IPS-NIHi7 (cell line): ENCODE measurements at regions not wholly inside any gene's neighbourhood (a gene's known extent, or its start where the extent isn't known, plus 50 kb on each side); places are given as distances from the start of the nearest gene placed in this dataset.
"Not testable (repeated sequence)": the region's sequence is repeated elsewhere in the genome, so short reads cannot be mapped to it uniquely, and the experiment has no call there.

Experiments
- DNase-seq: peaks from one replicate; pipeline ENCODE4 v3.0.0; 2012; ENCODE audit warnings: mixed read lengths; ENCODE audit errors: extremely low spot score

DNA sequence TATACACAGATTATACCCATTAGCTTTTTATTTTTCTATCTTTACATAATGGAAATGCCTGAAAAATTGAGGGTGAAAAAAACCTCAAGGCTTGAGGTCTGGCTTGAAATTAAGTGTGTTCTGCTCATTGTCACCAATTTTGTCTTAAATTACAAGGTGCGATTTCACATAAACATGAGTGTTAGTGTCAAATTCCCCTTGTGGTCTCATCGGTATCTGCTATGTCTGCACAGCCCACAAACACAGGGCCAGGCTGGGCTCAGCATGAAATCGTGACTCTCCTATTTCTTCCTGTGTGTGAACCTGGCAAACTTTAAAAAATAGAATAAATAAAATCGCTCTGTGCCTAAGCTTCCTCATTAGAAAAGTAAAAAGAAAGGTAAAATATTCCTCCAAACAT is 109.1 kb downstream of the CRLF2 start:
- no peak for DNase-seq

DNA sequence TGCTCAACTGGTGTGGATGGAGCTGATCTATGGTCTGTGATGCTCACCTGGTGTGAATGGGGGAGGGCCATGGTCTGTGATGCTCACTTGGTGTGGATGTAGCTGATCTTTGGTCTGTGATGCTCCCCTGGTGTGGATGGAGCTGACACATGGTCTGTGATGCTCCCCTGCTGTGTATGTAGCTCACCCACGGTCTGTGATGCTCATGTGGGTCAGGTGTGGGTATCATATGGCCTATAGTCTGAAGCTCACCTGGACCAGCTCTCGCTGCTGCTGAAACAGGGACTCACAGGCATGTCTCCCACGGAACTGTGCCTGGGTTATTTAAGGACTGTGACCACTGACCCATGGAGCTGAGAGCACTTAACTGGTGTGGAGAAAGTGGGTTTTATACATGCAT is 109.7 kb downstream of the CRLF2 start:
- DNase-seq: no peak

DNA sequence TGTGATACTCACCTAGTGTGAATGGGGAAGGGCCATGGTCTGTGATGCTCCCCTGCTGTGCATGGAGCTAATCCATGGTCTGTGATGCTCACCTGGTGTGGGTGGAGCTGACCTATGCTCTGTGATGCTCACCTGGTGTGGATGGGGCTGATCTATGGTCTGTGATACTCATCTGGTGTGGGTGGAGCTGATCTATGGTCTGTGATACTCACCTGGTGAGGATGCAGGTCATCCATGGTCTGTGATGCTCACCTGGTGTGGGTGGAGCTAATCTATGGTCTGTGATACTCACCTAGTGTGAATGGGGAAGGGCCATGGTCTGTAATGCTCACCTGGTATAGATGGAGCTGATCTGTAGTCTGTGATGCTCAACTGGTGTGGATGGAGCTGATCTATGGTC is 110.2 kb downstream of the CRLF2 start:
- not testable (repeated sequence) for DNase-seq

DNA sequence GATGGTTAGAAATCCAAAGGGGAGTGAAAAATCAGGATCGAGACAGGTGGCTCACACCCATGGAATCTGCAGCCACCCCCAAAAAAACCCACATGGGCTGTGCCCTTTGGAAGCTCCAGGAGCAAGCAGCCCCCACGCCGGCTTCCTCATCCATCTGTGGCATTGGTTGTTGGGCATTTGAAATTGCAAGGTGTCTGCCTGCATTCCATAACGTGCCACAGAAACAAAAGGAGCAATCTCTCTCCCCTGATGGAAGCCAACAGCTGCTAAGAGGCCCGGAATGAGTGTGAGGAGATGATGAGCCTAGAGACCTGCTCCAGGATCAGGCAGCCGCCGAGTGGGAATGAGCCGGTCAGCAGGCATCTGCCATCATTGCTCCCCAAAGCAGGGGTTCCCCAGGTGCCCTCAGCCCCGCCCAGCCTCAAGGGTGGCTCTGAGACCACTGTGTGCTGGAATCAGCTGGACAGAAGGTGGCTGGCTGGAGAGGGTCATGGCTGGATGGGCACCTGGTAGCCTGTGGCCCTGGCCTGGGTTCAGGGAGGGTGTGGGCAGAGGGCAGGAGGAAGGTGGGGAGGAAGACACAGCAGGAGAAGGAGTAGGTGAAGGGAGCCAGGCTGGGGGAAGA is 113.2 kb downstream of the CRLF2 start:
- DNase-seq: no peak

DNA sequence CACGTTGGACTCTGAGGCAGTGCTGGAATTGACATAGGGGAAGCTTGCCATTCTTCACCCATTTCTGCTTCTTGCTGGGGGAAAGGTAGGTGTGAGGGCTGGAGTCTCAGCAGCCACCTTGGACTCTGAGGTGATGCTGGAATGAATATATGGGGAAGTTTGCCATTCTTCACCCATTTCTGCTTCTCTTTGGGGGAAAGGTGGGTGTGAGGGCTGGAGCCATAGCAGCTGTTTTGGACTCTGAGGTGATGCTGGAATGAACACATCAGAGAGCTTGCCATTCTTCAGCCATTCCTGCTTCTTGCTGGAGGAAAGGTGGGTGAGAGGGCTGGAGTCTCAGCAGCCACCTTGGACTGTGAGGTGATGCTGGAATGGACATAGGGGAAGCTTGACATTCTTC is 115.1 kb downstream of the CRLF2 start:
- no peak for DNase-seq

DNA sequence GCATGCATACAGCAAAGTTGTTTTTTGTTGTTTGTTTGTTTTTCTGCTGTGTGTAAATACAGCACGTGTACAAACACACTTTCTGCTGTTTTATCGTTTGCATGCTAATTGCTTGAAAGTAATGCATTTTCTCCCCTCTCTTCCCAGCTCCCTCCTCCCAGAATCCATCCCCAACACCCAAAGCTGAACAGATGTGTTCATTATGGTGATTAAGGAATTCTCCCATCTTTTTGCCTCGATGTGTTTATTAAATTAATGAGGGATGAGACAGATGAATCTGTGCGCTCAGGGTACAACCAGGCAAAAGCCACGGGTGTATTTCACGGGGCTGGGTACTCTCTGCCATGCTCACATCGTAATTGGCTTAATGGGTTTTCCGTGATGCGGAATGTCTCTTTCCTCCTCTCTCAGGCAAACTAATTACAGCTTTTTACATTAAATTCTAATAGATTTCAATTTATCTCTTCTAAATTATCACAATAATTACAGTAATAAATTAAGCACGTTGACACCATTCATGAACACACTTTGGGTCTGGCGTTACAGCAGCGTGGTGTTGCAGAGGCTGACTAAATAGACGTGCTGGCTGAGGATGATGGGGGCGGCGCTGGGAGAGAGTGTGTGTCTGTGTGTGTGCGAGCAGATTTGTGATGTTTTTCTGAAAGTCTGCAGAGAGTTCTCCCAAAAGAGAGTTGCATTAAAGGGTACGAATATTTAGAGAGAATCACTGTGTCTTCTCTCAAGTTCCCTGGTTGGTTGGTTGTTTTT is 117.7 kb downstream of the CRLF2 start:
- no peak for DNase-seq

DNA sequence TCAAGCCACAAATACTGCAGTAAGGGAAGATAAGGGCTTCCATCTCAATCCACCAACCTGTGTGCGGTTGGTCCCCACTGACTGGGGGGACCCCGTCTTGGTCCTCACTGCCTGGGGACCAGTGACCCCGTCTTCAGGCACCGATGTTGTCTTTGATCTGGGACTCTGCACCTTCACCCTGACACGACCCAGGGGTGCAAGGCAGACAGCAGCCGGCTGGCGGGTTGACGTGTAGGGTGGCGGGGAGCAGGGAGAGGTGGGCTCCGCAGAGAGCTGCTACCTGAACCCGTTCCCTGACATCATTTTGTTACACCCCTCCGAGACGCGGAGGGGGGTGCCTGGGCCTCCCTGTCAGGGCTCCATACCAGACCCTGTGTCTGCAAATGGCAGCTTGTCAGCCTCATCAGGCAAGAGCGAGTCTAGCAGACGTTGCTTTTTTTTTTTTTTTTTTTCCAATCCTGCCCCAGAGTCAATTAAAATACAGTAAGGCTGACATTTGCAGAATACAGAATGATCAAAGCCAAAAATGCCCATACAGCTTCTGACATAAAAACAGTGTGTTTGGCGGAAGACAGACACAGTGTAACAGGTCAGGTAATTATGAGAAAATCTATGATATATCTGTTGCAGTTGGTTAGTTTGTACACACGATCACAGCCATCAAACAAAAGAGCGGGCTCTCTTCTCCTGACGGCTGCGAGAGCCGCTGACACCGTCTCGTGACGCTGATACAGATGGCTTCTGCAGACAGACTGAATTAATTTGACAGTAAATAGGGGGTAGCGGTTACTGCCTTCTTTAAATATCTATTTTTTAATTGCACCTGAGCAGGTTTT is 118.6 kb downstream of the CRLF2 start:
- DNase-seq: no peak

DNA sequence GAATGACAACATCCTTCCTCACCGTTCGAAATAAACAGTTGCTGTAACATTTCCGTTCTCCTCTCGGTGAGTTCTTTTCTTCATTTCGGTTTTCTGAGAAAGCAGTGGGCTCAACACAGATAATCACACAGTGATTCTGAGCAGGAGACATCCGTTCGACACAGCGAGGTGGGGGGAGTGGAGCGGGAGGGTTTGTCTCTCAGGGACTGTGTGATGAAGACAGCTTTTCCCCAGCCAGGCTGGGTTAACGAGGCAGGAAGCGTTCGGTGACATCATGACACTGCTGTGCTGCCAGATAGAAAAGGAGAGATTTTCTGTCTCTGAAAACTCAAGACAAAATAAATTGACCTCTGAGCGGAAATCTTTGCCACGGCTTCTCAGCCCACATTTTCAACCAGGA is 119.3 kb downstream of the CRLF2 start:
- no peak for DNase-seq

DNA sequence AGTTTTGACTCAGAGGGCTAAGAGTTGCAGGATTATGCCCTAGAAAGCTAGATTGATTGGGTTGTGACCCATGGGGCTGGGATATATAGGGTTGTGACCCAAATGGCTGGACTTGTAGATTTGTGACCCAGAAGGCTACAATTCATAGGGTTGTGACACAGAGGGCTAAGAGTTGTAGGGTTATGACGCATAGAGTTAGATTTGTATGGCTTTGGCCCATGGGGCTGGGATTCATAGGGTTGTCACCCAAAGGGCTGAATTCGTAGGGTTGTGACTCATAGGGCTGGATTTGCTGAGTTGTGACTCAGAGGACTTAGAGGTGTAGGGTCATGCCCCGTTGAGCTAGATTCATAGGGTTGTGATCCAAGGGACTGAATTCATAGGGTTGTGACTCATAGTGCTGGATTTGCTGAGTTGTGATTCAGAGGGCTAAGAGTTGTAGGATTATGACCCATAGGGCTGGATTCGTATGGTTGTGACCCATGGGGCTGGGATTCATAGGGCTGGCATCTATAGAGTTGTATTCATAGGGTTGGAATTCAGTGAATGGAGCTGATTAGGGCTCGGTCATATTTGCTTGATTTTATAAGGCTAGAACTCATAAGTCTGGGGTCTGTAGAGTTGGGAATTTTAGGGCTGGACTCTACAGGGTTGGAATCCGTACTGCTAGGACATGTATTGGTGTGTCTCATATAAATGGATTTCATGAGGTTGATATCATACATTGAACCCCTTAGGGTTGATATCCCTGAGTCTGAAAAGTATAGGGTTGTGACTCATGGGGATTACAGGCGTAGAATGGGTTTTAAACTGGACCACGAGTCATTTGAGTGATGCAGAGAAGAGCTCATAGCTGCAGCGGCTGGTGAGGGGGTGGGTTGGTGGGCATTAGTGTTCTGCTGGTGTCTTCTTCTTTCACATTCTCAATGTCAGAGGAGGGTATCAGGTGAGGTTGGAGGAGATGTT is 125.7 kb downstream of the CRLF2 start:
- DNase-seq: no peak

DNA sequence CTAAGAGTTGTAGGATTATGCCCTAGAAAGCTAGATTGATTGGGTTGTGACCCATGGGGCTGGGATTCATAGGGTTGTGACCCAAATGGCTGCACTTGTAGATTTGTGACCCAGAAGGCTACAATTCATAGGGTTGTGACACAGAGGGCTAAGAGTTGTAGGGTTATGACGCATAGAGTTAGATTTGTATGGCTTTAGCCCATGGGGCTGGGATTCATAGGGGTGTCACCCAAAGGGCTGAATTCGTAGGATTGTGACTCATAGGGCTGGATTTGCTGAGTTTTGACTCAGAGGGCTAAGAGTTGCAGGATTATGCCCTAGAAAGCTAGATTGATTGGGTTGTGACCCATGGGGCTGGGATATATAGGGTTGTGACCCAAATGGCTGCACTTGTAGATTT is 126.6 kb downstream of the CRLF2 start:
- not testable (repeated sequence) for DNase-seq

DNA sequence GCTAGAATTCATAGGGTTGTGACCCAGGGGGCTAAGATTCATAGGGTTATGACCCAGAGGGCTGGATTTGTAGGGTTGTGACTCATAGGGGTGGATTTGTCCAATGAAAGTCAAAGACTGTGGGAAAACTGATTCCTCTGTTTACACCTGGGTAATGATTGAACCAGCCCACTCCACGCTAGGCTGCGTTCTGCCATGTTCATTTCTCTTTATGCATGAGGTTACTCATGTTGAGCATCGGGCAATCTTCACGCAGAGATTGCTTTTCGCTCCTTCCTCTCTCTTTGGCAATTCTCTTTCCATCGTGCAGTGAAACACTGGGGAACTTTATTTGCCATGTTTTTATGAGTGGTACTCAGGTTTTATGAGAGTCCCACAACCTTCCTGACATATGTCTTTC is 127.8 kb downstream of the CRLF2 start:
- DNase-seq: no peak

DNA sequence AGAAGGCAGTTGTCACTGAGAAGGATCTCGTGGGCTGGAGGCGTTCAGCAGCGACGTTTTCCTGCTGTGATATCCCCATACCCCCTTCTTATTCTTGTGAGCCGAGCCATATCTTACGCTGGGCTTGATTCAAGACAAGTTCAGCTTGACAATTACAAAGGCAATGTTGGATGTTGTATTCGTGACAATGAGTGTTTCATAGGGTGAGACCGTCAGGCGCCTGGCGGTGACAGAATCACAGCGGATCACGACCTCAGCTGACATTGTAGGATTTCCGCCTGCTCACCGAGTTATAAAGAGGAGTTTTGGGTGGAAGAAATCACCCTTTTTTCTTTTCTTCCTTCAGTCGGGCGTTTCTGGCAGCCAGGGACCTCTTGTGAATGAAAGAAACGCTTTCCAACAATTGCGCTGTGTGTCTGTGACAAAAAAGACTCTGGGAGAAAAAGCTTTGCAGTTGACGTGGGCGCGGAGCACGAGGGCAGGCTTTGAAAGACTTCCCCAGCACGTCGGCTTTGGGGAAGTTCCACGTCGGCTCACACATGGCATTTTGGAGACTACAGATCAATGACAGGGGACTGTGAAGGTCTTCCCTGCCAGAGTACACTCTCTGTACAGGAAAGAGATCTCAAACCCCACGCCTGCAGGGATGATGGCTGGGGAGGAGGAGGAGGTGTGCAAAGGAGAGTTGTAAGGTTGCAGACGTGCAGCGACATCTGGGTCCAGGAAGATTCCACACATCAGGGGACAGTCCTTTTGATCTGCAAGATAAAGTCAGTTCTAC is 135.4 kb downstream of the CRLF2 start:
- no peak for DNase-seq

DNA sequence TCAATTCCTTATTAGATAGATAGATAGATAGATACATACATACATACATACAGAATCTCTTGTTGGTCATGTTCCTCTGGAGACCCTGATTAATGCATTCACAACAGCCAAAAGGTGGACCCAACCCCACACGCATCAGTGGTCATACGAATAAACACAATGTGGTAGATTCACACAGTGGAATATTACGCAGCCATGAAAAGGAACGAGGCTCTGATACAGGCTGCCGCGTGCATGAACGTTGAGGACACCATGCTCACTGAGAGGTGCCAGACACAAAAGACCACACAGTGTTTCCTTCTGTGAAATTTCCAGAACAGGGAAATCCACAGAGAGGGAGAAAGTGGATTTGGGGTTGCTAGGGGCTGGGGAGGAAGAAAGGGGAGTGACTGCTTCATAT is 136.7 kb downstream of the CRLF2 start:
- DNase-seq: no peak

DNA sequence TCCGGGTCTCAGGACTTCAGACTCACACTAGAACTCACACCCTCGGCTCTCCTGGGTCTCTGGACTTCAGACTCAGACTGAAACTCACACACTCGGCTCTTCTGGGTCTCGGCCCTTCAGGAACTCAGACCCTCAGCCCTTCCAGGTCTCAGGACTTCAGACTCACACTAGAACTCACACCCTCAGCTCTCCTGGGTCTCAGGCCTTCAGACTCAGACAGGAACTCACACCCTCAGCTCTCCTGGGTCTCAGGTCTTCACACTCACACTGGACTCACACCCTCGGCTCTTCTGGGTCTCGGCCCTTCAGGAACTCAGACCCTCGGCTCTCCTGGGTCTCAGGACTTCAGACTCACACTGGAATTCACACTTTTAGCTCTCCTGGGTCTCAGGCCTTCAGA is 137.3 kb downstream of the CRLF2 start:
- DNase-seq: no peak

DNA sequence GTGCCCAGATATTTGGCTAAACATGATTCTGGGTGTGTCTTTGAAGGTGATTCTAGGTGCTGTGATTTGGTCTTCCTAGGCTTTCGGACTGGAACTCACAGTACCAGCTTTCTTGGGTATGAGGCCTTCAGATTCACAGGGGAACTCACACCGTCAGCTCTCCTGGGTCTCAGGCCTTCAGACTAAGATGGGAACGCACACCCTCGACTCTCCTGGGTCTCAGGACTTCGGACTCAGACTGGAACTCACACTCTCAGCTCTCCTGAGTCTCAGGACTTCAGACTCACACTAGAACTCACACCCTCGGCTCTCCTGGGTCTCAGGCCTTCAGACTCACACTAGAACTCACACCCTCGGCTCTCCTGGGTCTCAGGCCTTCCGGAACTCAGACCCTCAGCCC is 137.7 kb downstream of the CRLF2 start:
- DNase-seq: no peak

DNA sequence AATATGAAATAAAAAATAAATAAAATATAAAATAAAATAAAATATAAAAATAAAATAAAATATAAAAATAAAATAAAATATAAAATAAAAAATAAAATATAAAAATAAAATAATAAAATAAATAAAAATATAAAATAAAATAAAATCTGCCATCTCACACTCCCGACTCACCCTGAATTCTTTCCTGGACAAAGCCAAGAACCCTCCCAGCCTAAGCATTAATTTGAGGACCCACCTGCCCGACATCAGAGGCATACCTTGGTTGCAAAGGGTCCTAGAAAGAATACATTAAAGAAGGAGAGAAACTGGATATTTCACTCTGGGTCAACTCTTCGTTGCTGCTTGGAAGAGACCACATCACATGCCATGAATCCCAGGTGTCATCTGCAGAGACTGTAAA is 138.3 kb downstream of the CRLF2 start:
- no peak for DNase-seq

DNA sequence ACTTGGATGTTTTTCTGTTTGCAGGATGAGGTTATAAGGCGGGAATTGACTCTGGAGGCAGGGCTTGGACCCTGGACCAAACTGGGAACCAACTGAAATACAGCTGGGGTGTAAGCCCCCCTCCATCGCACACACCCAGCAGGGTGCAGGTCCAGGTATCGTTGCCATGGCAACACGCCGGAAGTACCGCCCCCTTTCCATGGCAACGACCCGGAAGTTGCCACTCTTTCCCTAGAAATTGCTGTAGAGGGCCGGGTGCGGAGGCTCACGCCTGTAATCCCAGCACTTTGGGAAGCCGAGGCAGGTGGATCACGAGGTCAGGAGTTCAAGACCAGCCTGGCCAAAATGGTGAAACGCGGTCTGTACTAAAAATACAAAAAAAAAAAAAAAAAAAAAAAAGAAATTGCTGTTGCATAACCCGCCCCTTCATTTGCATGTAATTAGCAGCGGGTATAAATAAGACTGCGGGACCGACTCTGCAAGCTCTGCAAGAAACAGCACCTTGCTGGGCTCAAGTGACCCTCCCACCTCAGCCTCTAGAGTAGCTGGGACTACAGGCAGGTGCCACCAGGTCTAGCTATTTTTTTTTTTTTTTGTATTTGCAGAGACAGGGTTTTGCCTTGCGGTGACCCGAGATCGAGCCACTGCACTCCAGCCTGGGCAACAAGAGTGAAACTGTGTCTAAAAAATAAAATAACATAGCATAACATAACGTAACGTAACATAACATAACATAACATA is 139.6 kb downstream of the CRLF2 start:
- no peak for DNase-seq

DNA sequence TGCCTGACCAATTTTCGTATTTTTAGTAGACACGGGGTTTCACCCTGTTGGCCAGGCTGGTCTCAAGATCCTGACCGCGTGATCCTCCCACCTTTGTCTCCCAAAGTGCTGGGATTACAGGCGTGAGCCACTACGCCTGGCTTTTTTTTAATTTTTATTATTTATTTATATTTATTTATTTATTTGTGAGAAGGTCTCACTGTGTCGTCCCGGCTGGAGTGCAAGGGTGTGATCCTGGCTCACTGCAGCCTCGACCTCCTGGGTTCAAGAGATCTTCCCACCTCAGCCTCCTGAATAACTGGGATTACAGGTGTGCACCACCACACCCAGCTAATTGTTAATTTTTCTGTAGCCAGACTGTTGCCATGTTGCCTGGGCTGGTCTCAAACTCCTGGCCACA is 141.1 kb downstream of the CRLF2 start:
- DNase-seq: no peak

DNA sequence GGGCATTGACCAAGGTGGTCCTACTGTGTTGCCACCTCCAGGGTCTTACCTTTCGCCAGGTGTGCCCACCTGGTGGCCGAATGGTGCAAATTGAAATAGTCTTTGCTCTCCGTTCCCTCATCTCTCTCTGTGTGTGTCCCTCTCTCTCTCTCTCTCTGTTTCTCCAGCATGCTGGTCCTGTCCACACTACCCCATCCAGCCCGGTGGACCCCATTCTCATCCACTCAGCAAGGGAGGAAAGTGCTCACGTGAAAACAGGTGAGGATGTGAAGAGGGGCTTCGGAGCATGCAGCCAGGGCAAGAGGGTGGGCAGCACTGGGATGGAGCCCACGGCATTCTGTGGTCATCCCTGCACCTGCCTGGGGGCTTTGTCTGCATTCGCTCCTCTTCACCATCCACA is 150.1 kb downstream of the CRLF2 start:
- no peak for DNase-seq

DNA sequence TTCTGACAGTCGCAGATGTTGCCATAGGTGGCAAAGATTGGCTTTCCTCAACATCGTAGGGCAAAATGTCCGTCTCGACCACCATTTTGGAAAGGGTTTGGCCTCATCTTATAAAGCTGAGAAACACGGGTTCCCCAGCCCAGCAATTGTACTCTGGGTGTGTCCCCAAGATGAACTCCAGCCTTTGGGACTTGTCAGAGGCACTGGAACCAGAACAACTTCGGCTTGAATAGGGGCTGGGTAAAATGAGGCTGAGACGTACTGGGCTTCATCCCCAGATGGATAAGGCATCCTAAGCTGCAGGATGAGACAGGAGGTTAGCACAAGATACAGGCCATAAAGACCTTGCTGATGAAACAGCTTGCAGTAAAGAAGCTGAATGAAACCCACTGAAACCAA is 151.9 kb downstream of the CRLF2 start:
- no peak for DNase-seq
